ENCODE measurements at regions not wholly inside any gene's neighbourhood (a gene's known extent, or its start where the extent isn't known, plus 50 kb on each side); places are given as distances from the start of the nearest gene placed in this dataset.

DNA sequence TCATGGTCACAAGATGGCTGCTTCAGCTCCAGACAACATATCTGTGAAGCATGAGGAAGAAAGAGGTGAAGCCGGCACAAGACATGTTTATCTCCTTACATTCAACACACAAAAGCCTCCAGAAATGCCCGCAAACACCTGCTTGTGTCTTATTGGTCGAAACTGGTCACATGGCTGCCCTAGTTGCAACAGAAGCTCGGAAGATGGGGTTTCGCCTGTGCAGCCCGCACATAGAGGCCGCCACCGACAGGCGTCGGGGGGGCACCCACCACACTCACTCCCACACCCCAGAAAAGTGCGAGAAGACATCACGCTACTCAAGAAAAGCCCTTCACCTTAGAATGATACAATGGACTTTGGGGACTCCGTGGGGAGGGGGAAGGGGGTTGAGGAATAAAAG is 63.0 kb upstream of the MGMT start:
- WGBS, 2 donors = 92 to 95% methylated on average over 13 of the region's 13 CpGs
- intact Hi-C loops (cut with DNase I; ENCODE audit: low total_unique reads) = no loop called here
- TF ChIP-seq POLR2A (IDR thresholded peaks at IDR 0.05) = no peak
- TF ChIP-seq, protein P1, sequence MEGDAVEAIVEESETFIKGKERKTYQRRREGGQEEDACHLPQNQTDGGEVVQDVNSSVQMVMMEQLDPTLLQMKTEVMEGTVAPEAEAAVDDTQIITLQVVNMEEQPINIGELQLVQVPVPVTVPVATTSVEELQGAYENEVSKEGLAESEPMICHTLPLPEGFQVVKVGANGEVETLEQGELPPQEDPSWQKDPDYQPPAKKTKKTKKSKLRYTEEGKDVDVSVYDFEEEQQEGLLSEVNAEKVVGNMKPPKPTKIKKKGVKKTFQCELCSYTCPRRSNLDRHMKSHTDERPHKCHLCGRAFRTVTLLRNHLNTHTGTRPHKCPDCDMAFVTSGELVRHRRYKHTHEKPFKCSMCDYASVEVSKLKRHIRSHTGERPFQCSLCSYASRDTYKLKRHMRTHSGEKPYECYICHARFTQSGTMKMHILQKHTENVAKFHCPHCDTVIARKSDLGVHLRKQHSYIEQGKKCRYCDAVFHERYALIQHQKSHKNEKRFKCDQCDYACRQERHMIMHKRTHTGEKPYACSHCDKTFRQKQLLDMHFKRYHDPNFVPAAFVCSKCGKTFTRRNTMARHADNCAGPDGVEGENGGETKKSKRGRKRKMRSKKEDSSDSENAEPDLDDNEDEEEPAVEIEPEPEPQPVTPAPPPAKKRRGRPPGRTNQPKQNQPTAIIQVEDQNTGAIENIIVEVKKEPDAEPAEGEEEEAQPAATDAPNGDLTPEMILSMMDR (IDR thresholded peaks at IDR 0.05) = no peak
- no peak overlapping the region for H3K4me3 ChIP-seq (ENCODE audit: low read depth, poor library complexity, severe bottlenecking)
- DNase-seq (ENCODE audit: low spot score in 2 of 2) = no peak

DNA sequence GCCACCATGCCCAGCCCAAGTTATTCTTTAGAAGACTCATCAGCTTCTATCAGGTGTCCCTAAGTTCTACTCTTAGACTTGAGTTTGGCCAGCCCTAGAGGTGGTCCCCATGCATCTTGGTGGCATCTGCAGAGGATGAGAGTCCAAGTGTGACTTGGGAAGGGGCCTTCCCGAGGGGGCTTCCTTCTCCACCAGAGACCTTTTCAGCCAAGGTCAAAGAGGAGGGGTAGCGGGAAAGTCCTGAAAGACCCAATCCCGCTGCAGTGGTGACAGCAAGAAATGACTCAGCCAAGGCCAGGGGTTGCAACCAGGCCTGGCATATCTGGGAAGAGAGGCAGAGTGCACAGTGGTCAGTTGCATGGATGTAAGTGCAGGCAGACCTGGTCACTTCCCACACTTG is 61.7 kb upstream of the MGMT start:
- DNase-seq (ENCODE audit: low spot score in 2 of 2) = peak in 1 of 2 donors; percentile 7
- H3K4me3 ChIP-seq (ENCODE audit: low read depth, poor library complexity, severe bottlenecking) = no peak overlapping the region
- TF ChIP-seq POLR2A (IDR thresholded peaks at IDR 0.05) = no peak
- TF ChIP-seq, protein P1 (IDR thresholded peaks at IDR 0.05) = no peak
- intact Hi-C loops (cut with DNase I; ENCODE audit: low total_unique reads) = no loop called here
- WGBS, 2 donors = 86 to 93% methylated on average over 3 of the region's 3 CpGs

DNA sequence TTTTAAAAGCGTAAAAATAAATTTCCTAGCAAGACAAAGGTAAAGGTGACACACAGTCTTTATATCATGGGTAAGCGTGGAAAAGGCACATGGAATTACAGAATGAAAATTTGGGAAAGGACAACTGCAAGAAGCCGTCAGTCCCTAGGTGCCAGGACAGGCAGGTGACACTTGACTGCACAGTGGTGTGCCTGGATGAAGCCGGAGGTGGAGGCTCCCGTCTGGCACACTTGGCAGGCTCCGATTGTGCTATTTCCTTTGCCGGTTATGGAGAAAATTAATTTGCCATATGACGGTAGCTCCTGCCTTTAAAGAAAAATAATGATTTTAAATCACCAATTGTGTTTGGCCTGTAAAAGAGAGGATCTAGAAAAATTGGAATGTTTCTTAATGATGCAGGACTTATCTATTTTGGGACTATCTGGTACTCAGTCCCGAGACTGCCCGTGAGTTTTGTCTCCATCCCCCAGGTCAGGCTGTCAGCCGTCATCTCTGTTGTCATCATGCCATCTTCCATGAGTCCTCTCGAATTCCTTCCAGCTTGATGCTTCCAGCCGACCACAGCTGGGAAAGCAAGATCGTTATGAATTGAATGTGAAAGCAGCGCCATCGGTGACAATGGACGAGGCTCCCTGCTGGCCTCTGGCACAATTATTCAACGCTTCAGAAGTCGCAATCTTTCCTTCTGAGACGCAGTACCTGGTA is 56.2 kb upstream of the MGMT start:
- TF ChIP-seq, protein P1 (IDR thresholded peaks at IDR 0.05) = no peak
- no peak for TF ChIP-seq POLR2A (IDR thresholded peaks at IDR 0.05)
- H3K4me3 ChIP-seq (ENCODE audit: low read depth, poor library complexity, severe bottlenecking) = no peak overlapping the region
- 69 to 75% methylated on average over 20 of the region's 20 CpGs for WGBS, 2 donors
- intact Hi-C loops (cut with DNase I; ENCODE audit: low total_unique reads) = no loop called here
- peak; percentile 10 to 76 for DNase-seq (ENCODE audit: low spot score in 2 of 2)

DNA sequence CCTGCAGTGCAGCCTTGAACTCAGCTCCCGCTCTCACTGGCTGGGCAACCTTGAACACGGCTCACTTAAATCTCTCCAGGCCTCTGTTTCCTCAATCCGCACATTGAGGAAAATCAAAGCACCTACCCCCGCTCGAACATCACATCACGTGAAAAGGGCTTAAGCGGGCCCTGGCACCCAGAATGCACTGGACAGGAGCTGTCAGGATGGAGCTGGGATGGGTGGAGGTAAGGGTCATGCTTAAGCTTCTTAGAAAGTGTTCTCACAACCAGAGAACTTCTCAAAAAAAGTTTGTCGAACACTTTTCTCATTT is 55.7 kb upstream of the MGMT start:
- intact Hi-C loops (cut with DNase I; ENCODE audit: low total_unique reads) = no loop called here
- peak; percentile 7 to 66 for DNase-seq (ENCODE audit: low spot score in 2 of 2)
- H3K4me3 ChIP-seq (ENCODE audit: low read depth, poor library complexity, severe bottlenecking) = no peak overlapping the region
- TF ChIP-seq POLR2A (IDR thresholded peaks at IDR 0.05) = no peak
- TF ChIP-seq, protein P1 (IDR thresholded peaks at IDR 0.05) = no peak
- WGBS, 2 donors = 92 to 99% methylated on average over 8 of the region's 8 CpGs

DNA sequence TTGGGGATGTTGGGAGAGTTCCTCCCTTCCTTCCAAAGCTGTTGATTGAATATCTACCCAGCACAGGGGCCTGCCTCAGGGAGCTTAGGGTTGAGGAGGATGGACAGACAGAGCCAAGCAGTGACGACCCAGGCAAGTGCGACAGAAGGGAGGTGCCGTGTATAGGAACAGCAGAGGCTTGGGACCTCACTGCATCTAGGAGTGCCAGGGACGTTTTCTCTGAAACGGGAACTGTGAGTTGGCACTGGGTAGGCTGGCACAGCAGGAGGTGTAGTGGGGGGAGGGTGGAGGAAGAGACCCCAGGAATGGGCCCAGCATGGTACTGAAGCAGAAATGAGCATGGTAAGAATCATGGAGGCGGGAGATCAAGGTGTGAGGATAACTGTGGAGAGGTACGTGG is 55.3 kb upstream of the MGMT start:
- H3K4me3 ChIP-seq (ENCODE audit: low read depth, poor library complexity, severe bottlenecking) = no peak overlapping the region
- peak; percentile 1 to 68 for DNase-seq (ENCODE audit: low spot score in 2 of 2)
- intact Hi-C loops (cut with DNase I; ENCODE audit: low total_unique reads) = no loop called here
- 77 to 80% methylated on average over 7 of the region's 7 CpGs for WGBS, 2 donors
- TF ChIP-seq, protein P1 (IDR thresholded peaks at IDR 0.05) = no peak
- no peak for TF ChIP-seq POLR2A (IDR thresholded peaks at IDR 0.05)

DNA sequence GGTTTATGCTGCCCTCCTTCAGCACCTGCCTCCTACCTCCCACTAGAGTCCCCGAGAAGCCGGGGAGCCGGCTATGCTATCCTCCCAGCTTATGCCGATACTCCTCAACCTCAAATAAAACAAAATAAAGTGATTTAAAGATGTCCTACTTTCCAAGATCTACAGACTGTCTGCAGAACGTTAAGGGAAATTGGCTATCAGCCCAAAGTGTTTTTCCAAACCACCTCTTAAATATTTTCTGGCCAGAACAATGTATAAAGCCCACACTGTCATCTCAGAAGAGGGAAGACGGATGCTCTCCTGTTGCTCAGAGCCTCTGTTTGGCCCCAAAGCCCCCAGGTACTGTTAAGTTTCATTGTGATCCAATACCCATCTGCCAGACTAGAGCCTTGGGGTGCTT is 54.0 kb upstream of the MGMT start:
- intact Hi-C loops (cut with DNase I; ENCODE audit: low total_unique reads) = no loop called here
- no peak for TF ChIP-seq POLR2A (IDR thresholded peaks at IDR 0.05)
- TF ChIP-seq, protein P1 (IDR thresholded peaks at IDR 0.05) = no peak
- no peak overlapping the region for H3K4me3 ChIP-seq (ENCODE audit: low read depth, poor library complexity, severe bottlenecking)
- WGBS, 2 donors = 78 to 80% methylated on average over 6 of the region's 6 CpGs
- peak in 1 of 2 donors; percentile 45 for DNase-seq (ENCODE audit: low spot score in 2 of 2)

Measured in lower leg skin (tissue), 4 donors.